ENCODE measurements at regions not wholly inside any gene's neighbourhood (a gene's known extent, or its start where the extent isn't known, plus 50 kb on each side); places are given as distances from the start of the nearest gene placed in this dataset.

DNA sequence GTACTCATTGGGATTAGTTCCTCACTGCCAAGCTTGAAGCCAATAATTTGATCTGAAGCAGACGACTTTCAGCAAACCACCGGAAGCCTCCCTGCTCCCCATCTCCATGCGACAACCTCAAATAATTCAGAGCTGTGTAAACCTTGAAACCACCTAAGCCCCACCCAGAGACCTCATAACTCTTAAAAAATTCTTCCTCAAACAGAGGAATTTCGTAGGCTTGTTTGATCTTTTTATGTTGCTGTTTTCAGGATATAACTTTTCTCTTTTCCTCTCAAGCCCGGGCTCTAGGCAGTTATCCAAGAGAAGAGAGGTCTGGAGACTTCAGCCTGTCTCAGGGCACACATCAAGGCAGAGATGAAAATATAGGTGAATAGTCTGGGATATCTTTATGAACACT is 311.6 kb downstream of the KCNRG start:
- TF ChIP-seq, protein P1, sequence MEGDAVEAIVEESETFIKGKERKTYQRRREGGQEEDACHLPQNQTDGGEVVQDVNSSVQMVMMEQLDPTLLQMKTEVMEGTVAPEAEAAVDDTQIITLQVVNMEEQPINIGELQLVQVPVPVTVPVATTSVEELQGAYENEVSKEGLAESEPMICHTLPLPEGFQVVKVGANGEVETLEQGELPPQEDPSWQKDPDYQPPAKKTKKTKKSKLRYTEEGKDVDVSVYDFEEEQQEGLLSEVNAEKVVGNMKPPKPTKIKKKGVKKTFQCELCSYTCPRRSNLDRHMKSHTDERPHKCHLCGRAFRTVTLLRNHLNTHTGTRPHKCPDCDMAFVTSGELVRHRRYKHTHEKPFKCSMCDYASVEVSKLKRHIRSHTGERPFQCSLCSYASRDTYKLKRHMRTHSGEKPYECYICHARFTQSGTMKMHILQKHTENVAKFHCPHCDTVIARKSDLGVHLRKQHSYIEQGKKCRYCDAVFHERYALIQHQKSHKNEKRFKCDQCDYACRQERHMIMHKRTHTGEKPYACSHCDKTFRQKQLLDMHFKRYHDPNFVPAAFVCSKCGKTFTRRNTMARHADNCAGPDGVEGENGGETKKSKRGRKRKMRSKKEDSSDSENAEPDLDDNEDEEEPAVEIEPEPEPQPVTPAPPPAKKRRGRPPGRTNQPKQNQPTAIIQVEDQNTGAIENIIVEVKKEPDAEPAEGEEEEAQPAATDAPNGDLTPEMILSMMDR (IDR thresholded peaks at IDR 0.05; ENCODE audit: low read depth, low read length), result no peak
- no peak overlapping the region for H3K4me3 ChIP-seq (replicated peaks in 1 of 2; ENCODE audit: low read depth in 2 of 2, low read length in 2 of 2)
- no peak for DNase-seq (ENCODE audit: low read depth in 2 of 2)

DNA sequence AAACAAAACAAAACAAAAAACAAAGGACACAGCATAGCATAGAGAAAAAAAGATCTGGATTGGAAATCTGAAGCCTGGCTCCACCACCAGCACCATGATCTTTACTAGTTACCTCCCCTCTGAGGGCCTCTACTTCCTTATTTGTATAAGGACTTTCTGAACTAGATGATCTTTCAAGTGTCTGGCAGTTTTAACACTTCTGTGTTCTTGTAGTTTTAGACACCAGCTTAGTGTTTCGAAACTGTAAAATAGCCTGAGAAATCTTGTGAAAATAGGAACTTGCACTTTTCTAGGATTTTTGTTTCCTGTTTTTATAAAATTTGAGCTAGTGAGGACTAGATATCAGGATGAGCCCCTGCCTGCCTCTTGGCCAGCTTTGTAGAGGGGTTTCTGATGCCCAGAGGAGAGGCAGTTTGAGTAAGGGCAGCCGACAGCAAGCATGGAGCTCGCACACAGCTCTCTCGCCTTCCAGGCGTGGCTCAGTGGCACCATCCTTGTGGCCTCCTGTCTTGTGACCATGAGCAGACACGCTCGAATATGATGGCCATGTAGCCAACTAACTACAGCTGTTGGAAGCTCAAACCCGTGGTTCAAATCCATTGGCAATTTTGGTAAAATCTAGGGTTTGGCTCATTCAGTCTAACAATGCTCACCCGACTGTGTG is 319.0 kb downstream of the KCNRG start:
- no peak overlapping the region for H3K4me3 ChIP-seq (replicated peaks in 1 of 2; ENCODE audit: low read depth in 2 of 2, low read length in 2 of 2)
- DNase-seq (ENCODE audit: low read depth in 2 of 2), result no peak
- TF ChIP-seq, protein P1 (IDR thresholded peaks at IDR 0.05; ENCODE audit: low read depth, low read length), result no peak

DNA sequence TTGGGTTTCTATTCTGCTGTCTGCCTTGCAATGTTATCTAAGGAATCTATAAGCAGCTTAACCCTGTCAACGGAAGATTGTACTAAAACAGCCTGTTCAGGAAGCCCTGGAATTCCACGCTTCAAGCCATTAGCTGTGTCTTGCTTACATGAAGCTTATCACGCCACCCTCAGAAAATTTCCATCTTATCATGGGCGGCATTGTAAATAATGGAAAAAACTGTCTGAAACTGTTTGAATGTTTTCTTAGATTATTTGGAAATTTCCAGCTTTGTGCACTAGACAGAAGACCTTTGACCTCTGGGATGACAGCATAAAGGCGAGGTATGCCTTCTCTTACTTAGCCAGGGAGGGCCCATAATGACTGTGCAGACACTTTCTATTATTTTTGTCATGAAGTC is 319.7 kb downstream of the KCNRG start:
- TF ChIP-seq, protein P1 (IDR thresholded peaks at IDR 0.05; ENCODE audit: low read depth, low read length), result no peak
- no peak overlapping the region for H3K4me3 ChIP-seq (replicated peaks in 1 of 2; ENCODE audit: low read depth in 2 of 2, low read length in 2 of 2)

DNA sequence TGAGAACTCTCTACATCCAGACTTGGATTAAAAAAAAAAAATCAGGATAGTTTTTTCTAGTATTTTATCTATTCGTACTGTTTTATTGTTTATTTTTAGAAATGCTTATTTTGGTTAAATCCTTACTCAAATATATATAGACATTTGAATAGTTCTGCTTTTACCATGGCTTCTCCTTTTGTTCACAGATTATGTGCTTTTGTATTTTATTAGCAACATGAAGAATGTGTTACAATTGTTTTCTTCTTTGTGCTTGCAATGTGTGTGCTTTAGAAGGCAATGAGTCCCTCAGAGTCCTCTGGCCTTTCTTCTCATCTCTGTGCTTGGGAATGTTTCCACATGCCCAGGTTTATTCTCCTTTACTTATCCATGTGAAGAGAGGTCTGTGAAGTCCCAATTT is 324.0 kb downstream of the KCNRG start:
- DNase-seq (ENCODE audit: low read depth in 2 of 2), result no peak
- TF ChIP-seq, protein P1 (IDR thresholded peaks at IDR 0.05; ENCODE audit: low read depth, low read length), result no peak
- H3K4me3 ChIP-seq (replicated peaks in 1 of 2; ENCODE audit: low read depth in 2 of 2, low read length in 2 of 2), result no peak overlapping the region

More for the DNA sequence above, 319.7 kb downstream of the KCNRG start:
- DNase-seq (ENCODE audit: low read depth in 2 of 2), result peak in 1 of 2 donors; percentile 32

DNA sequence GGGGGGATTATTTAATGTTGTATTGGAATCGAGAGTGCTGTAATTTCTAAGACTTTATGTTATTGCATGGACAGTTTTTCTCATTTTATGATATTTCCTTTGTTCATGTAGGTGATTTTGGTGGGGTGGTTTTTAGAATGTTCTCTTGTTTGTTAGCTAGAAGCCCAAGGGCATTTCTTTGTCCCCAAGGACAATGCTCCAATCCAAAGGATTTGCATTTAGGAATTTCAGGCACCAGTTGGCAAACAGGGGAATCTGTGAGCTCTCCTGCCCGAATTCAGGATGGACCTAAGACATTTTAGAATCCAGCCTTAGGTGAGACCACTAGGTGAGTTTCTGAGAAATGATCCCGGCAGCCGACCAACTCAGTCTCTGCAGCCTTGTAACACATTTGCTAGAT is 324.9 kb downstream of the KCNRG start:
- no peak for DNase-seq (ENCODE audit: low read depth in 2 of 2)
- TF ChIP-seq, protein P1 (IDR thresholded peaks at IDR 0.05; ENCODE audit: low read depth, low read length), result no peak
- H3K4me3 ChIP-seq (replicated peaks in 1 of 2; ENCODE audit: low read depth in 2 of 2, low read length in 2 of 2), result no peak overlapping the region

DNA sequence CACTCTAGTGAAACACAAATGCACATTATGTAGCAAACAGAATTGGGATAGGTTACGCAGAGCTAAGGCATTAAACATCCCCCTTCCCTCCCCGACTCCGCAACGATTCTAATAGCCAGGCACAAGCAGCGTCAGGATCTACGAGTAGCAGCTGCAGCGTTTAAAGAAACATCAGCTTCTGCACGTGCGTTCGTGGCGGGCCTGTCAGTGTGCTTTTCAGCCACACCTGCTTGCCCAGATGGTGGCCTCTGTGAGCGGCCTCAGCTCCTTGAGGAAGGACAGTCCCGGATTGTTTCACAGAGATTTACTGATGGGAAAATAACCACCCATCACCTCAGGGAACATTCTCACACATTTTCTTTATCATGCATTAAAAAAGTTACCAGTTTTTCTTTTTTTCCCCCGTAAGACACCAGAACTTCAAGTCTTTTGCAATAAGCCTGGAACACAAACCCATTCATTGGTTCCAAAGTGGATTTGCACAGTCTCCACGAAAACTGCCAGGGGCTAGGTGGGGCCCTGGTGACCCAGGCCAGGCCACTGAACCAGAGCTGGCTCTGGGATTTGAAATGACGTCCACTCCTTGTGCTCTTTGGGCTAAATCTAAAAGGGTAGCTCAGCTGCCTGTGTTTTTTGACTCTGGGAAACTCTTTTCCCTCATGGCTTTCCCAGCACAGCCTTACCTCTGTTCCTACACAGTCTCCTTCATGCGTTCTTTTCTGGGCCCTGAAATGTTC is 325.5 kb downstream of the KCNRG start:
- DNase-seq (ENCODE audit: low read depth in 2 of 2), result no peak
- no peak overlapping the region for H3K4me3 ChIP-seq (replicated peaks in 1 of 2; ENCODE audit: low read depth in 2 of 2, low read length in 2 of 2)
- TF ChIP-seq, protein P1 (IDR thresholded peaks at IDR 0.05; ENCODE audit: low read depth, low read length), result no peak
